Type B pancreatic cell (in vitro differentiated cells): ENCODE measurements at regions not wholly inside any gene's neighbourhood (a gene's known extent, or its start where the extent isn't known, plus 50 kb on each side); places are given as distances from the start of the nearest gene placed in this dataset.

ENCODE experiments used
- DNase-seq: peaks from one replicate; pipeline ENCODE4 v3.0.0; 2021; ENCODE audit warnings: mixed read lengths; ENCODE audit not compliant: unreplicated experiment; ENCODE audit errors: extremely low spot score
- H3K27ac Mint-ChIP-seq: 2 replicates; pipeline ENCODE4 v1.8.0; 2021; ENCODE audit warnings: mild to moderate bottlenecking, mixed read lengths
- H3K27me3 Mint-ChIP-seq: 2 replicates; pipeline ENCODE4 v1.8.0; 2021; ENCODE audit warnings: mixed read lengths
- H3K36me3 Mint-ChIP-seq: 2 replicates; pipeline ENCODE4 v1.8.0; 2021; ENCODE audit warnings: mixed read lengths
- H3K4me1 Mint-ChIP-seq: one replicate; pipeline ENCODE4 v1.8.0; 2021; ENCODE audit warnings: mixed read lengths; ENCODE audit not compliant: unreplicated experiment
- H3K4me3 Mint-ChIP-seq: 2 replicates; pipeline ENCODE4 v1.8.0; 2021; ENCODE audit warnings: mild to moderate bottlenecking, mixed read lengths
- H3K9me3 Mint-ChIP-seq: 2 replicates; pipeline ENCODE4 v1.8.0; 2021; ENCODE audit warnings: mixed read lengths
- TF ChIP-seq, protein P1 (sequence below): fragments of 200-600 bp; sonication (generic); conservative IDR thresholded peaks from 2 replicates; pipeline ENCODE4 v1.5.0; 2021; ENCODE audit warnings: antibody characterized with exemption, mild to moderate bottlenecking

GRCh38 chr16:86158688-86159360 lies 259.9 kb downstream of the IRF8 start:
- H3K4me3 Mint-ChIP-seq = no peak overlapping the region
- peaks cover 32% of the 10 kb centered on the region for H3K27me3 Mint-ChIP-seq
- no peaks in the 10 kb centered on the region for H3K36me3 Mint-ChIP-seq
- no peaks in the 10 kb centered on the region for H3K4me1 Mint-ChIP-seq
- no peaks in the 10 kb centered on the region for H3K9me3 Mint-ChIP-seq
- no peak overlapping the region for H3K27ac Mint-ChIP-seq
- TF ChIP-seq, protein P1, sequence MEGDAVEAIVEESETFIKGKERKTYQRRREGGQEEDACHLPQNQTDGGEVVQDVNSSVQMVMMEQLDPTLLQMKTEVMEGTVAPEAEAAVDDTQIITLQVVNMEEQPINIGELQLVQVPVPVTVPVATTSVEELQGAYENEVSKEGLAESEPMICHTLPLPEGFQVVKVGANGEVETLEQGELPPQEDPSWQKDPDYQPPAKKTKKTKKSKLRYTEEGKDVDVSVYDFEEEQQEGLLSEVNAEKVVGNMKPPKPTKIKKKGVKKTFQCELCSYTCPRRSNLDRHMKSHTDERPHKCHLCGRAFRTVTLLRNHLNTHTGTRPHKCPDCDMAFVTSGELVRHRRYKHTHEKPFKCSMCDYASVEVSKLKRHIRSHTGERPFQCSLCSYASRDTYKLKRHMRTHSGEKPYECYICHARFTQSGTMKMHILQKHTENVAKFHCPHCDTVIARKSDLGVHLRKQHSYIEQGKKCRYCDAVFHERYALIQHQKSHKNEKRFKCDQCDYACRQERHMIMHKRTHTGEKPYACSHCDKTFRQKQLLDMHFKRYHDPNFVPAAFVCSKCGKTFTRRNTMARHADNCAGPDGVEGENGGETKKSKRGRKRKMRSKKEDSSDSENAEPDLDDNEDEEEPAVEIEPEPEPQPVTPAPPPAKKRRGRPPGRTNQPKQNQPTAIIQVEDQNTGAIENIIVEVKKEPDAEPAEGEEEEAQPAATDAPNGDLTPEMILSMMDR = no peak
- no peak for DNase-seq

DNA sequence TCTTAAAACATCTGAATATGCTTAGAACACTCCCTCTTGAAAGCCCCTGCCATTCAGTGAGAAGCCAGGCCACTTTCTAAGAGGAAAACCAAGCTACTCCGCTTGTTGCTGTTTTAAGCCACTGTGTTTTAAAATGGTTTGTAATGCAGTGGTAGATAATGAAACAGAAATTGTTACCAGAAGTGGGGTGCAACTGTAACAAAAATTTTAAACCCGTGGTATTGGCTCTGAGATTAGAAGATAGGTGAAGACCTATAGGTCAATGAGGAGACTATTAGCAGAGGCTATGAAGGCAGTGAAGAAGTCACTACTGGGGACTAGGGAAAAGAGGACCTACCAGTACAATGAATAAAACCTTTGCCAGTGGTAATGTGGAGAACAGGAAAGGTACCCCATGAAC lies 266.5 kb downstream of the IRF8 start:
- TF ChIP-seq, protein P1 = no peak
- Mint-ChIP-seq H3K36me3 (no peaks in the 10 kb centered on the region), H3K27ac (no peak overlapping the region), H3K9me3 (peaks cover 7% of the 10 kb centered on the region), H3K4me3 (no peak overlapping the region), H3K4me1 (peaks cover 3% of the 10 kb centered on the region), H3K27me3 (peaks cover 41% of the 10 kb centered on the region)
- DNase-seq = no peak

GRCh38 chr16:86166414-86166813 lies 267.5 kb downstream of the IRF8 start:
- Mint-ChIP-seq H3K27ac (no peak overlapping the region), H3K36me3 (no peaks in the 10 kb centered on the region), H3K4me1 (peaks cover 3% of the 10 kb centered on the region), H3K4me3 (no peak overlapping the region), H3K27me3 (peaks cover 46% of the 10 kb centered on the region), H3K9me3 (peaks cover 7% of the 10 kb centered on the region)
- no peak for DNase-seq
- TF ChIP-seq, protein P1 = no peak

DNA sequence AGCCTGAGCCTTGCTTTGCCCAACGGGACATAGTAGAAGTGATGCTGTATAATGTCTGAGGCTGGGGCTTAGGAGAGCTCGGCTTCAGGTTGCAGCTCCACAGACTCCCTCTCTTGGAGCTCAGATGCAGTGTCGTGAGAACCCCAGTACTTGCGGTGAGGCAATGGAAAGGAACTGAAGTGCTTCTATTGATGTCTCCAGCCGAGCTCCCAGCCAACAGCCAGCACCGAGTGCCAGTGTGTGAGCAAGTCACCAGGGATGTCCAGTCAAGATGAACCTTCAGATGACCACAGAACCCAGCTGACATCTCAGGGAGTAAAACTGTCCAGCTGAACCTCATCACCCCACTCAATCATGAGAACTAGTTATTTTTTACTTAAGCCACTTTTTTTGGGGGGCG lies 268.1 kb downstream of the IRF8 start:
- no peaks in the 10 kb centered on the region for H3K36me3 Mint-ChIP-seq
- TF ChIP-seq, protein P1 = no peak
- H3K27me3 Mint-ChIP-seq = peaks cover 43% of the 10 kb centered on the region
- H3K9me3 Mint-ChIP-seq = peaks cover 7% of the 10 kb centered on the region
- H3K4me1 Mint-ChIP-seq = peaks cover 3% of the 10 kb centered on the region
- no peak for DNase-seq
- no peak overlapping the region for H3K4me3 Mint-ChIP-seq
- H3K27ac Mint-ChIP-seq = no peak overlapping the region

GRCh38 chr16:86170720-86171119 lies 271.8 kb downstream of the IRF8 start:
- Mint-ChIP-seq H3K27ac (no peak overlapping the region), H3K36me3 (no peaks in the 10 kb centered on the region), H3K4me1 (peaks cover 3% of the 10 kb centered on the region), H3K27me3 (peaks cover 51% of the 10 kb centered on the region), H3K4me3 (no peak overlapping the region), H3K9me3 (no peaks in the 10 kb centered on the region)
- no peak for DNase-seq
- TF ChIP-seq, protein P1 = no peak

GRCh38 chr16:86171329-86171728 lies 272.4 kb downstream of the IRF8 start:
- Mint-ChIP-seq H3K27ac (no peak overlapping the region), H3K27me3 (peaks cover 50% of the 10 kb centered on the region), H3K9me3 (no peaks in the 10 kb centered on the region), H3K4me1 (peaks cover 3% of the 10 kb centered on the region), H3K4me3 (no peak overlapping the region), H3K36me3 (no peaks in the 10 kb centered on the region)
- TF ChIP-seq, protein P1 = no peak
- DNase-seq = no peak
